Effector memory CD8-positive, alpha-beta T cell (primary cell): ENCODE measurements at regions not wholly inside any gene's neighbourhood (a gene's known extent, or its start where the extent isn't known, plus 50 kb on each side); places are given as distances from the start of the nearest gene placed in this dataset.

Experiments
- ATAC-seq: fragments of 150-1000 bp; cut with Tn5 transposase; replicated peaks from 2 replicates; pipeline ENCODE4 v1.10.0; 2021; ENCODE audit warnings: mild to moderate bottlenecking, moderate library complexity
- DNase-seq, 3 experiments: peaks; one replicate each; pipeline ENCODE4 v3.0.0; 2021
- H3K27ac Mint-ChIP-seq, 2 donors: one replicate each; pipeline ENCODE4 v1.8.0; 2022; ENCODE audit warnings: mild to moderate bottlenecking in 2 of 2, mixed read lengths in 2 of 2, moderate library complexity in 2 of 2
- H3K27me3 Mint-ChIP-seq, 2 donors: one replicate each; pipeline ENCODE4 v1.8.0; 2022; ENCODE audit warnings: mixed read lengths in 2 of 2
- H3K36me3 Mint-ChIP-seq: one replicate; pipeline ENCODE4 v1.8.0; 2022; ENCODE audit warnings: mild to moderate bottlenecking, moderate library complexity, mixed read lengths; ENCODE audit not compliant: insufficient read depth
- H3K4me1 Mint-ChIP-seq, 2 donors: one replicate each; pipeline ENCODE4 v1.8.0; 2022; ENCODE audit warnings: low read depth in 2 of 2, mixed read lengths in 2 of 2
- H3K4me3 Mint-ChIP-seq, 2 donors: one replicate each; pipeline ENCODE4 v1.8.0; 2022; ENCODE audit warnings: mild to moderate bottlenecking in 2 of 2, mixed read lengths in 2 of 2, moderate library complexity in 2 of 2
- H3K9me3 Mint-ChIP-seq, 2 donors: one replicate each; pipeline ENCODE4 v1.8.0; 2022; ENCODE audit warnings: mixed read lengths in 2 of 2

GRCh38 chr2:122156176-122156890 lies 400.9 kb downstream of the TSN start:
- Mint-ChIP-seq H3K4me3 (no peak overlapping the region), H3K27me3 (peaks cover 0 to 9% of the 10 kb centered on the region in 2 donors), H3K4me1 (no peaks in the 10 kb centered on the region), H3K9me3 (no peaks in the 10 kb centered on the region), H3K36me3 (no peaks in the 10 kb centered on the region), H3K27ac (no peak overlapping the region)
- ATAC-seq (no peak), DNase-seq (no peak)

GRCh38 chr2:122157158-122157557 lies 401.7 kb downstream of the TSN start:
- Mint-ChIP-seq H3K4me1 (no peaks in the 10 kb centered on the region), H3K9me3 (no peaks in the 10 kb centered on the region), H3K27ac (no peak overlapping the region), H3K27me3 (peaks cover 0 to 6% of the 10 kb centered on the region in 2 donors), H3K36me3 (no peaks in the 10 kb centered on the region), H3K4me3 (no peak overlapping the region)
- ATAC-seq (no peak), DNase-seq (no peak)

- H3K27me3 Mint-ChIP-seq = no peaks in the 10 kb centered on the region
- H3K36me3 Mint-ChIP-seq = no peaks in the 10 kb centered on the region
- H3K4me1 Mint-ChIP-seq = no peaks in the 10 kb centered on the region
- H3K9me3 Mint-ChIP-seq = no peaks in the 10 kb centered on the region
- DNase-seq (no peak), ATAC-seq (no peak)
- no peak overlapping the region for H3K27ac Mint-ChIP-seq
- H3K4me3 Mint-ChIP-seq = no peak overlapping the region
Measured at GRCh38 chr2:122163617-122164016, 408.2 kb downstream of the TSN start.

GRCh38 chr2:122164964-122165363 lies 409.5 kb downstream of the TSN start:
- ATAC-seq (no peak), DNase-seq (no peak)
- Mint-ChIP-seq H3K27me3 (no peaks in the 10 kb centered on the region), H3K27ac (no peak overlapping the region), H3K4me3 (no peak overlapping the region), H3K36me3 (no peaks in the 10 kb centered on the region), H3K4me1 (no peaks in the 10 kb centered on the region), H3K9me3 (no peaks in the 10 kb centered on the region)

GRCh38 chr2:122166820-122167219 lies 411.4 kb downstream of the TSN start:
- no peak for ATAC-seq
- peaks cover 0 to 6% of the 10 kb centered on the region in 2 donors for H3K27me3 Mint-ChIP-seq
- H3K36me3 Mint-ChIP-seq = no peaks in the 10 kb centered on the region
- H3K4me1 Mint-ChIP-seq = no peaks in the 10 kb centered on the region
- no peaks in the 10 kb centered on the region for H3K9me3 Mint-ChIP-seq
- no peak overlapping the region for H3K4me3 Mint-ChIP-seq
- no peak for DNase-seq
- no peak overlapping the region for H3K27ac Mint-ChIP-seq

- DNase-seq = no peak
- H3K4me3 Mint-ChIP-seq = no peak overlapping the region
- no peaks in the 10 kb centered on the region for H3K9me3 Mint-ChIP-seq
- ATAC-seq = no peak
- H3K27me3 Mint-ChIP-seq = peaks cover 0 to 6% of the 10 kb centered on the region in 2 donors
- no peak overlapping the region for H3K27ac Mint-ChIP-seq
- no peaks in the 10 kb centered on the region for H3K36me3 Mint-ChIP-seq
- H3K4me1 Mint-ChIP-seq = no peaks in the 10 kb centered on the region
Measured at GRCh38 chr2:122167515-122167914, 412.1 kb downstream of the TSN start.

GRCh38 chr2:122168799-122169198 lies 413.3 kb downstream of the TSN start:
- ATAC-seq = no peak
- Mint-ChIP-seq H3K27me3 (peaks cover 0 to 6% of the 10 kb centered on the region in 2 donors), H3K9me3 (no peaks in the 10 kb centered on the region), H3K27ac (no peak overlapping the region), H3K4me1 (no peaks in the 10 kb centered on the region), H3K36me3 (no peaks in the 10 kb centered on the region), H3K4me3 (no peak overlapping the region)
- DNase-seq = no peak

- DNase-seq = no peak
- Mint-ChIP-seq H3K27me3 (peaks cover 0 to 6% of the 10 kb centered on the region in 2 donors), H3K4me1 (no peaks in the 10 kb centered on the region), H3K9me3 (no peaks in the 10 kb centered on the region), H3K4me3 (no peak overlapping the region), H3K36me3 (peaks cover 2% of the 10 kb centered on the region), H3K27ac (no peak overlapping the region)
- ATAC-seq = no peak
Measured at GRCh38 chr2:122172812-122173211, 417.4 kb downstream of the TSN start.

GRCh38 chr2:122174061-122174460 lies 418.6 kb downstream of the TSN start:
- no peak for DNase-seq
- Mint-ChIP-seq H3K27ac (no peak overlapping the region), H3K9me3 (peaks cover 0 to 5% of the 10 kb centered on the region in 2 donors), H3K27me3 (peaks cover 0 to 6% of the 10 kb centered on the region in 2 donors), H3K4me3 (no peak overlapping the region), H3K36me3 (peaks cover 2% of the 10 kb centered on the region), H3K4me1 (no peaks in the 10 kb centered on the region)
- ATAC-seq = no peak

- no peak overlapping the region for H3K4me3 Mint-ChIP-seq
- no peak for DNase-seq
- peaks cover 0 to 7% of the 10 kb centered on the region in 2 donors for H3K9me3 Mint-ChIP-seq
- H3K27me3 Mint-ChIP-seq = no peaks in the 10 kb centered on the region
- peaks cover 2% of the 10 kb centered on the region for H3K36me3 Mint-ChIP-seq
- ATAC-seq = no peak
- H3K27ac Mint-ChIP-seq = no peak overlapping the region
- no peaks in the 10 kb centered on the region for H3K4me1 Mint-ChIP-seq
Measured at GRCh38 chr2:122179492-122180165, 424.2 kb downstream of the TSN start.

- H3K4me1 Mint-ChIP-seq = no peaks in the 10 kb centered on the region
- no peak for DNase-seq
- H3K9me3 Mint-ChIP-seq = peaks cover 0 to 7% of the 10 kb centered on the region in 2 donors
- no peaks in the 10 kb centered on the region for H3K27me3 Mint-ChIP-seq
- no peak overlapping the region for H3K27ac Mint-ChIP-seq
- H3K4me3 Mint-ChIP-seq = no peak overlapping the region
- ATAC-seq = no peak
- H3K36me3 Mint-ChIP-seq = no peaks in the 10 kb centered on the region
Measured at GRCh38 chr2:122180972-122181371, 425.5 kb downstream of the TSN start.

GRCh38 chr2:122182616-122183355 lies 427.3 kb downstream of the TSN start:
- Mint-ChIP-seq H3K27me3 (peaks cover 0 to 8% of the 10 kb centered on the region in 2 donors), H3K4me3 (no peak overlapping the region), H3K4me1 (no peaks in the 10 kb centered on the region), H3K27ac (no peak overlapping the region), H3K36me3 (no peaks in the 10 kb centered on the region), H3K9me3 (peaks cover 0 to 7% of the 10 kb centered on the region in 2 donors)
- no peak for DNase-seq
- no peak for ATAC-seq

GRCh38 chr2:122183890-122184289 lies 428.4 kb downstream of the TSN start:
- no peak overlapping the region for H3K4me3 Mint-ChIP-seq

More at GRCh38 chr2:122183890-122184289, 428.4 kb downstream of the TSN start:
- no peaks in the 10 kb centered on the region for H3K4me1 Mint-ChIP-seq
- no peaks in the 10 kb centered on the region for H3K36me3 Mint-ChIP-seq
- H3K27ac Mint-ChIP-seq = no peak overlapping the region
- DNase-seq = no peak
- H3K9me3 Mint-ChIP-seq = peaks cover 0 to 3% of the 10 kb centered on the region in 2 donors
- peaks cover 0 to 8% of the 10 kb centered on the region in 2 donors for H3K27me3 Mint-ChIP-seq
- no peak for ATAC-seq
